GM12872 (cell line): ENCODE measurements at regions not wholly inside any gene's neighbourhood (a gene's known extent, or its start where the extent isn't known, plus 50 kb on each side); places are given as distances from the start of the nearest gene placed in this dataset.

Source experiments
- CTCF ChIP-seq: IDR thresholded peaks from 3 replicates; pipeline ENCODE4 v1.5.1; 2011; ENCODE audit warnings: low read depth, mild to moderate bottlenecking, low read length, moderate library complexity; ENCODE audit not compliant: insufficient read depth

GRCh38 chr5:2910401-2911175 is 159.1 kb upstream of the IRX2 start:
- TF ChIP-seq CTCF: no peak

GRCh38 chr5:2909035-2909434 is 157.6 kb upstream of the IRX2 start:
- TF ChIP-seq CTCF: no peak

GRCh38 chr5:2908086-2908485 is 156.6 kb upstream of the IRX2 start:
- no peak for TF ChIP-seq CTCF

GRCh38 chr5:2906302-2907090 is 155.0 kb upstream of the IRX2 start:
- no peak for TF ChIP-seq CTCF

- TF ChIP-seq CTCF: no peak
Measured at GRCh38 chr5:2905741-2906140, 154.3 kb upstream of the IRX2 start.

GRCh38 chr5:2904956-2905355 is 153.5 kb upstream of the IRX2 start:
- TF ChIP-seq CTCF: no peak

- no peak for TF ChIP-seq CTCF
Measured at GRCh38 chr5:2904399-2904798, 152.9 kb upstream of the IRX2 start.
